ENCODE measurements at regions not wholly inside any gene's neighbourhood (a gene's known extent, or its start where the extent isn't known, plus 50 kb on each side); places are given as distances from the start of the nearest gene placed in this dataset.

GRCh38 chr6:155520078-155520477, 64.4 kb upstream of the NOX3 start:
- TF ChIP-seq CTCF (IDR thresholded peaks at IDR 0.05), result no peak
- no peak for TF ChIP-seq POLR2AphosphoS5 (IDR thresholded peaks at IDR 0.05)
- no peak for TF ChIP-seq POLR2A (IDR thresholded peaks at IDR 0.05)

All from sigmoid colon (tissue), 4 donors.